C4-2B (cell line): ENCODE measurements at regions not wholly inside any gene's neighbourhood (a gene's known extent, or its start where the extent isn't known, plus 50 kb on each side); places are given as distances from the start of the nearest gene placed in this dataset.

Experiments used
- CTCF ChIP-seq: fragments of 450-650 bp; conservative IDR thresholded peaks from 2 replicates; pipeline ENCODE4 v1.5.1; 2017; ENCODE audit warnings: mild to moderate bottlenecking
- ZFX ChIP-seq: fragments of 450-650 bp; IDR thresholded peaks from 2 replicates; pipeline ENCODE4 v1.6.1; 2017

GRCh38 chr7:152912511-152912910 is 153.0 kb downstream of the ACTR3B start:
- TF ChIP-seq CTCF, result no peak
- TF ChIP-seq ZFX, result no peak
